ENCODE measurements at regions not wholly inside any gene's neighbourhood (a gene's known extent, or its start where the extent isn't known, plus 50 kb on each side); places are given as distances from the start of the nearest gene placed in this dataset.

GRCh38 chr15:77800305-77800704 is 167.6 kb upstream of the LINGO1 start:
- Histone ChIP-seq H3K36me3 (ENCODE audit: control insufficient read depth, insufficient read depth, low read length) (no peaks in the 10 kb centered on the region), H3K4me2 (ENCODE audit: extremely low read depth, insufficient read depth, low read length) (no peak overlapping the region), H3K27ac (ENCODE audit: insufficient read depth, low read length) (no peak overlapping the region), H2AFZ (ENCODE audit: low read length) (no peak overlapping the region), H3K9ac (ENCODE audit: insufficient read depth, low read length) (no peak overlapping the region), H3K4me1 (ENCODE audit: control insufficient read depth, extremely low read depth, insufficient read depth, low read length) (no peaks in the 10 kb centered on the region), H3K27me3 (ENCODE audit: control insufficient read depth, insufficient read depth, low read length) (no peaks in the 10 kb centered on the region), H3K9me3 (ENCODE audit: control insufficient read depth, insufficient read depth, low read depth, low read length) (no peaks in the 10 kb centered on the region), H4K20me1 (ENCODE audit: control insufficient read depth, extremely low read depth, insufficient read depth, low read length) (no peaks in the 10 kb centered on the region), H3K79me2 (ENCODE audit: control insufficient read depth, insufficient read depth, low read length) (no peaks in the 10 kb centered on the region), H3K4me3 (replicated peaks in 1 of 4; ENCODE audit: control extremely low read depth in 1 of 4, insufficient read depth in 1 of 4, low read depth in 3 of 4, low read length in 4 of 4) (no peak overlapping the region)
- TF ChIP-seq CTCF (conservative IDR thresholded peaks at IDR 0.05 in 1 of 2, IDR thresholded peaks at IDR 0.05 in 1 of 2; ENCODE audit: low read depth in 1 of 2, low read length in 2 of 2), result no peak
- TF ChIP-seq EZH2 (IDR thresholded peaks at IDR 0.05; ENCODE audit: low read length, missing control alignments), result no peak
- DNase-seq (ENCODE audit: low read depth in 2 of 2), result no peak

- no peak overlapping the region for H2AFZ ChIP-seq (ENCODE audit: low read length)
- H3K27me3 ChIP-seq (ENCODE audit: control insufficient read depth, insufficient read depth, low read length), result no peaks in the 10 kb centered on the region
- no peak for DNase-seq (ENCODE audit: low read depth in 2 of 2)
- H3K4me1 ChIP-seq (ENCODE audit: control insufficient read depth, extremely low read depth, insufficient read depth, low read length), result no peaks in the 10 kb centered on the region
- no peak overlapping the region for H3K4me3 ChIP-seq (replicated peaks in 1 of 4; ENCODE audit: control extremely low read depth in 1 of 4, insufficient read depth in 1 of 4, low read depth in 3 of 4, low read length in 4 of 4)
- no peaks in the 10 kb centered on the region for H3K9me3 ChIP-seq (ENCODE audit: control insufficient read depth, insufficient read depth, low read depth, low read length)
- no peak for TF ChIP-seq EZH2 (IDR thresholded peaks at IDR 0.05; ENCODE audit: low read length, missing control alignments)
- no peak for TF ChIP-seq CTCF (conservative IDR thresholded peaks at IDR 0.05 in 1 of 2, IDR thresholded peaks at IDR 0.05 in 1 of 2; ENCODE audit: low read depth in 1 of 2, low read length in 2 of 2)
- no peak overlapping the region for H3K27ac ChIP-seq (ENCODE audit: insufficient read depth, low read length)
- H3K4me2 ChIP-seq (ENCODE audit: extremely low read depth, insufficient read depth, low read length), result no peak overlapping the region
- no peaks in the 10 kb centered on the region for H3K36me3 ChIP-seq (ENCODE audit: control insufficient read depth, insufficient read depth, low read length)
- H4K20me1 ChIP-seq (ENCODE audit: control insufficient read depth, extremely low read depth, insufficient read depth, low read length), result no peaks in the 10 kb centered on the region
- H3K79me2 ChIP-seq (ENCODE audit: control insufficient read depth, insufficient read depth, low read length), result no peaks in the 10 kb centered on the region
- no peak overlapping the region for H3K9ac ChIP-seq (ENCODE audit: insufficient read depth, low read length)
Measured at GRCh38 chr15:77798847-77799246, 166.1 kb upstream of the LINGO1 start.

GRCh38 chr15:77798151-77798835 is 165.6 kb upstream of the LINGO1 start:
- Histone ChIP-seq H3K36me3 (ENCODE audit: control insufficient read depth, insufficient read depth, low read length) (no peaks in the 10 kb centered on the region), H2AFZ (ENCODE audit: low read length) (no peak overlapping the region), H3K9me3 (ENCODE audit: control insufficient read depth, insufficient read depth, low read depth, low read length) (no peaks in the 10 kb centered on the region), H3K4me2 (ENCODE audit: extremely low read depth, insufficient read depth, low read length) (no peak overlapping the region), H4K20me1 (ENCODE audit: control insufficient read depth, extremely low read depth, insufficient read depth, low read length) (no peaks in the 10 kb centered on the region), H3K4me3 (replicated peaks in 1 of 4; ENCODE audit: control extremely low read depth in 1 of 4, insufficient read depth in 1 of 4, low read depth in 3 of 4, low read length in 4 of 4) (no peak overlapping the region), H3K4me1 (ENCODE audit: control insufficient read depth, extremely low read depth, insufficient read depth, low read length) (no peaks in the 10 kb centered on the region), H3K9ac (ENCODE audit: insufficient read depth, low read length) (no peak overlapping the region), H3K79me2 (ENCODE audit: control insufficient read depth, insufficient read depth, low read length) (no peaks in the 10 kb centered on the region), H3K27me3 (ENCODE audit: control insufficient read depth, insufficient read depth, low read length) (no peaks in the 10 kb centered on the region), H3K27ac (ENCODE audit: insufficient read depth, low read length) (no peak overlapping the region)
- TF ChIP-seq EZH2 (IDR thresholded peaks at IDR 0.05; ENCODE audit: low read length, missing control alignments) (no peak), CTCF (conservative IDR thresholded peaks at IDR 0.05 in 1 of 2, IDR thresholded peaks at IDR 0.05 in 1 of 2; ENCODE audit: low read depth in 1 of 2, low read length in 2 of 2) (no peak)
- no peak for DNase-seq (ENCODE audit: low read depth in 2 of 2)
